Astrocyte of the spinal cord (primary cell): ENCODE measurements at regions not wholly inside any gene's neighbourhood (a gene's known extent, or its start where the extent isn't known, plus 50 kb on each side); places are given as distances from the start of the nearest gene placed in this dataset.

Experiments used
- DNase-seq: peaks from one replicate; pipeline ENCODE4 v3.0.0; 2011; ENCODE audit warnings: low read depth, low spot score
- H3K4me3 ChIP-seq: 2 replicates; pipeline ENCODE4 v1.5.1; 2011; ENCODE audit warnings: low read depth, mild to moderate bottlenecking, low read length, moderate library complexity
- in situ Hi-C: cut with HindIII; loops from 2 replicates; pipeline ENCODE4 v1.10.0; 2017; ENCODE audit warnings: low sequenced_read_pairs
- TF ChIP-seq, protein P1 (sequence below): IDR thresholded peaks from 2 replicates; pipeline ENCODE4 v1.5.1; 2012; ENCODE audit warnings: low read depth, mild to moderate bottlenecking, low read length, inconsistent platforms

DNA sequence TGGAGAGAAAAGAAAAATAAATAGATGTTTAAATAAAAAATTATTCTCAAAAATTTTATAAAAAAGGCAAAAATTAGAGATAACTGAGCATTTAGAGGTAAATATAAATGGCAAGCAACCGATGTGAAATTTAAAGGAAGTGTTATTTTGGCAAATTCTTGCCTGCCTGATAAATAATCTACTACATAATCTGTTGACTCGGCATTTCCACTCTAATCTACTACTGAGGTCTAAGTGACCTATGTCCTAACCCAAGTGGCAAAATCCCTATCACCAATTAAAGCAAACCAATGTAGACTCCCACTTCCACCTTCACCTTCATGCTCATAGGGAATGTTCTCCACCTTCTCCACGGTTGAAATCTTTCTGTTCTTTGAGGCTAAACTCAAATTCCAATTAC is 1124.1 kb upstream of the CDH2 start:
- no peak overlapping the region for H3K4me3 ChIP-seq
- TF ChIP-seq, protein P1, sequence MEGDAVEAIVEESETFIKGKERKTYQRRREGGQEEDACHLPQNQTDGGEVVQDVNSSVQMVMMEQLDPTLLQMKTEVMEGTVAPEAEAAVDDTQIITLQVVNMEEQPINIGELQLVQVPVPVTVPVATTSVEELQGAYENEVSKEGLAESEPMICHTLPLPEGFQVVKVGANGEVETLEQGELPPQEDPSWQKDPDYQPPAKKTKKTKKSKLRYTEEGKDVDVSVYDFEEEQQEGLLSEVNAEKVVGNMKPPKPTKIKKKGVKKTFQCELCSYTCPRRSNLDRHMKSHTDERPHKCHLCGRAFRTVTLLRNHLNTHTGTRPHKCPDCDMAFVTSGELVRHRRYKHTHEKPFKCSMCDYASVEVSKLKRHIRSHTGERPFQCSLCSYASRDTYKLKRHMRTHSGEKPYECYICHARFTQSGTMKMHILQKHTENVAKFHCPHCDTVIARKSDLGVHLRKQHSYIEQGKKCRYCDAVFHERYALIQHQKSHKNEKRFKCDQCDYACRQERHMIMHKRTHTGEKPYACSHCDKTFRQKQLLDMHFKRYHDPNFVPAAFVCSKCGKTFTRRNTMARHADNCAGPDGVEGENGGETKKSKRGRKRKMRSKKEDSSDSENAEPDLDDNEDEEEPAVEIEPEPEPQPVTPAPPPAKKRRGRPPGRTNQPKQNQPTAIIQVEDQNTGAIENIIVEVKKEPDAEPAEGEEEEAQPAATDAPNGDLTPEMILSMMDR, result no peak
- DNase-seq, result no peak
- in situ Hi-C loops, result no loop called here

DNA sequence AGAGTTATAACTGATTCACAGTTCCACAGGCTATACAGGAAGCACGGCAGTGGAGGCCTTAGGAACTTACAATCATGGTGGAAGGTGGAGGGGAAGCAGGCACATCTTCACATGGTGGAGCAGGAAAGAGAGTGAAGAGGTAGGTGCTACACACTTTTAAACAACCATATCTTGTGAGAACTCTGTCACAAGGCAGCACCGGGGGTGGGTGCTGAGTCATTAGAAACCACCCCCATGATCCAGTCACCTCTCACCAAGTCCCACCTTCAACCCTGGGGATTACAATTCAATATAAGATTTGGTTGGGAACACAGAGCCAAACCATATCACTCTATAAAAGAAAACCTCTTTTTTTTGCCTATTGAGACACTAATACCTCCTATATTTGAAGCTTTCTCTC is 1108.5 kb upstream of the CDH2 start:
- in situ Hi-C loops, result no loop called here
- TF ChIP-seq, protein P1, result no peak
- no peak for DNase-seq
- H3K4me3 ChIP-seq, result no peak overlapping the region

DNA sequence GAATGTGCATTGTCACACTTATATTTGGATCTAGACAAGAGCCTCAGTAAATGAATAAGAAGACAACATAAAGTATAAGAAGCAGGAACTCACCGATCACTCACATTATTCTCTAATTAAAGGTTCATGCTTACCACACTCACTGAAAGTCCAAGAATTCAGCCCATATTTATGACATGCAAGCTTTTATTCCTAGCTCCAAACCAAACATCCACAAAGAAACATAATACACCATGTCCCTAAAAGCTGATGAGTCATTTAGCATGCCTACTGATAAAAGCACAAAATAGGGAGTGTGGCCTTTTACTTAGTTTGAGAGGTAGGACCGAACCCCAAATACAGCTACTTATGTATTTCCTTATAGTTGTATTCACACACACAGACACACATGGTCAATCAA is 1094.6 kb upstream of the CDH2 start:
- H3K4me3 ChIP-seq, result no peak overlapping the region
- DNase-seq, result peak; percentile 74
- in situ Hi-C loops, result no loop called here

DNA sequence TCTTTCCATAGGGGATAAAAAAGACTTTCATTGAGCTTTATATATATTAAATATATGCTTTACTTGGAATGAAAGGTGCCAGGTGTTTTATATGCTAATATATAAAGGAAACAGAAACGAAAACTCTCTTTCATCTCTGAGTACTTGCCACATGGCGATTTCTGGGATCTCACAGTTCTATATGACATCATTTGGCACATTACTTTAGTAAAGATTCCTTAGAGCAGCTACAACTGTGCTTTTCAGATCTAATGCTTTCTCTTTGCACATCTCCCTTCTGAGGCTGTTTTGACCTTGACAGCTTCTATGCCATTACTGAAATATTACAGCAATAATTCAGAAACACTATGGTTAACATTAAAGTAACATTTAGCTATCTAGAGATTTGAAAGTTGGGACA is 1082.9 kb upstream of the CDH2 start:
- no peak for DNase-seq
- no peak overlapping the region for H3K4me3 ChIP-seq
- in situ Hi-C loops, result no loop called here
- TF ChIP-seq, protein P1, result no peak

More for the DNA sequence above, 1094.6 kb upstream of the CDH2 start:
- TF ChIP-seq, protein P1, result no peak

DNA sequence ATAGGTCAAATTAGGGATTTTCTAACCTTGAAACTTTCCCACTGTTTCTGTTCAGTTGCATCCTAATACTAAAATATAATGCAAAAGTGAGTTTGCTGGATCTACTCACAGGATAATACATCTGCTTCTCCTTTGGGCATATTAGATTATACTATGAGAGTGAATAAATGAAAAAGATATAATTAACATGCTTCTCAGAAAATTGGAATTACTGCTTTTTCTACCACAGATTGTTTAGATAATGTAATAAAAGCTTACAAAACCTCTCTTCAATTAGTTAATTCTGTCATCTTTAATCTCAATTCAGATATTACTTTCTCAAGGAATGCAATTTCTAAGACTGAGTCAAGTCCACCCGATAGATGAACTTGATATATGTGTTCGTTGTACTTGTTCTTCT is 1077.2 kb upstream of the CDH2 start:
- H3K4me3 ChIP-seq, result no peak overlapping the region
- in situ Hi-C loops, result no loop called here
- TF ChIP-seq, protein P1, result no peak
- DNase-seq, result no peak

DNA sequence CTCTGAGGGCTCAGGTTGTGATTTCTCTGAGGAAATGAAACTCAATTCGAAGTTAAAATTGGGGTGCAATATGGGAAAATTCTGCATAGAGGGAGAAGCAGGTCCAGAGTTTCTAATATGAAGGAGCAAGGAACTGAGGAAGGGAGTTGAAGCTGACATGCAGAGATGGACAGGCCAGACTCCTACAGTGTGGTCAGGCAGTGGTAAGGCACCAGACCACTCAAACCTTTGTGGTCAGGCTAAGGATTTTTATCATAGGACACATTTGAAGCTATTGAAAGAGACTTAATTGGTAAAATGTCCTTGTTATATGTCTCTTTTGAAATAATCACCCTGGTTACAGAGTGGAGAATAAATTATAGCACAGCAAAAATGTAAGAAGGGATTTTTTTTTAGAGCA is 1074.8 kb upstream of the CDH2 start:
- DNase-seq, result no peak
- TF ChIP-seq, protein P1, result no peak
- in situ Hi-C loops, result no loop called here
- H3K4me3 ChIP-seq, result no peak overlapping the region

DNA sequence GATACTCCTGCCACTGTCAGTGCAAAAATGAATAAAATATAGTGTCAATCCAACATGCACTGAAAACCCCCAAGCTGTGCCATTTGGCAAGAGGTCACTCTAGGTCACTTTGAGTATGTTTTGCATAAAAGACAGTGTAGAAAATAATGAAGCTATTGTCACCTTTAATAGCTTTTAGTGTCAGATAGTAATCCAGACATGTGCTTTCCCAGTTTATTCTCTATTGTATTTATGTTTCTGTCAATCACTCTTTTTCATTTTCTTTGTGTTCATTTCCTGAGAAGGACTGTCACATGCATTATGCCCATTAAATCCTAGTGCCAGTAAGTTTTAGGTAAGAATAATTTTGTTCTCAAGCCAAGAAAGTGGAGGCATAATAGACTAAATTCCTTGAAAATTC is 1073.9 kb upstream of the CDH2 start:
- no peak for DNase-seq
- TF ChIP-seq, protein P1, result no peak
- H3K4me3 ChIP-seq, result no peak overlapping the region
- in situ Hi-C loops, result no loop called here
